ENCODE measurements at regions not wholly inside any gene's neighbourhood (a gene's known extent, or its start where the extent isn't known, plus 50 kb on each side); places are given as distances from the start of the nearest gene placed in this dataset.

DNA sequence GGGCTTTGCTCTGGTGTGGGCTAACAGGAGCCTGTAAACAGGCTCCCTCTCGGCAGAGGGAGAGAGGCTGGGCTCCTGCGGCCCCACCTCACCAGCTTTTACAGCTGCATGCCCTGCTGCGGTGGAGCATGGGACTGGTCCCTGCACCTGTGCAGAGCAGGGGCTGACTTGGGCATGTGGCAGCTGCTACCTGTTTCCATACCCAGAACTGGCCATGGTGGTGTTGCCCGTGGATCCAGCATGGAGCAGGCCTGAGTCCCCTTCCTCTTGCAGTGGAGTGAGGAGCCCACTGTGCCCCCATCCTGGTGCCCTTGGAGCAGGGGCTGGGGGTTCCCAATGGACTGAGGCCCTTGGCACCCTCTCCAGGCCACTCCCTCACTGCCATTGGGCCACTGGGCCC lies 91.9 kb upstream of the MGMT start:
- Mint-ChIP-seq H3K9me3 (no peaks in the 10 kb centered on the region), H3K4me3 (no peak overlapping the region), H3K36me3 (no peaks in the 10 kb centered on the region), H3K4me1 (no peaks in the 10 kb centered on the region), H3K27ac (no peak overlapping the region), H3K27me3 (ENCODE audit: insufficient read depth, low read depth) (peaks cover 4% of the 10 kb centered on the region)
- no peak overlapping the region for H3K27ac ChIP-seq
- no peaks in the 10 kb centered on the region for H3F3A ChIP-seq (ENCODE audit: low read depth)
- TF ChIP-seq EZH2phosphoT487 (IDR thresholded peaks at IDR 0.05) (no peak), EZH2 (IDR thresholded peaks at IDR 0.05) (no peak)
- H3K27me3 ChIP-seq = no peaks in the 10 kb centered on the region
- H3K9me3 ChIP-seq (ENCODE audit: low read depth) = no peaks in the 10 kb centered on the region
- no peaks in the 10 kb centered on the region for H4K20me1 ChIP-seq (ENCODE audit: low read depth)
- no peaks in the 10 kb centered on the region for H3K79me2 ChIP-seq (ENCODE audit: low read depth)
- H3K9ac ChIP-seq = no peak overlapping the region
- H3K4me3 ChIP-seq = no peak overlapping the region
- H3K36me3 ChIP-seq = no peaks in the 10 kb centered on the region
- H2AFZ ChIP-seq (replicated peaks) = no peak overlapping the region
- no peak overlapping the region for H3K4me2 ChIP-seq
- DNase-seq (ENCODE audit: low spot score) = no peak
- H3K4me1 ChIP-seq = no peaks in the 10 kb centered on the region

- Histone ChIP-seq H3K9me3 (ENCODE audit: low read depth) (no peaks in the 10 kb centered on the region), H2AFZ (replicated peaks) (no peak overlapping the region), H3K79me2 (ENCODE audit: low read depth) (no peaks in the 10 kb centered on the region), H3K27me3 (no peaks in the 10 kb centered on the region), H3K4me2 (no peak overlapping the region), H3K36me3 (no peaks in the 10 kb centered on the region), H3K4me3 (no peak overlapping the region), H3K4me1 (no peaks in the 10 kb centered on the region), H3K9ac (no peak overlapping the region), H4K20me1 (ENCODE audit: low read depth) (no peaks in the 10 kb centered on the region), H3K27ac (no peak overlapping the region), H3F3A (ENCODE audit: low read depth) (no peaks in the 10 kb centered on the region)
- Mint-ChIP-seq H3K4me1 (no peaks in the 10 kb centered on the region), H3K36me3 (no peaks in the 10 kb centered on the region), H3K27me3 (ENCODE audit: insufficient read depth, low read depth) (peaks cover 4% of the 10 kb centered on the region), H3K4me3 (no peak overlapping the region), H3K27ac (no peak overlapping the region), H3K9me3 (no peaks in the 10 kb centered on the region)
- TF ChIP-seq, protein P1, sequence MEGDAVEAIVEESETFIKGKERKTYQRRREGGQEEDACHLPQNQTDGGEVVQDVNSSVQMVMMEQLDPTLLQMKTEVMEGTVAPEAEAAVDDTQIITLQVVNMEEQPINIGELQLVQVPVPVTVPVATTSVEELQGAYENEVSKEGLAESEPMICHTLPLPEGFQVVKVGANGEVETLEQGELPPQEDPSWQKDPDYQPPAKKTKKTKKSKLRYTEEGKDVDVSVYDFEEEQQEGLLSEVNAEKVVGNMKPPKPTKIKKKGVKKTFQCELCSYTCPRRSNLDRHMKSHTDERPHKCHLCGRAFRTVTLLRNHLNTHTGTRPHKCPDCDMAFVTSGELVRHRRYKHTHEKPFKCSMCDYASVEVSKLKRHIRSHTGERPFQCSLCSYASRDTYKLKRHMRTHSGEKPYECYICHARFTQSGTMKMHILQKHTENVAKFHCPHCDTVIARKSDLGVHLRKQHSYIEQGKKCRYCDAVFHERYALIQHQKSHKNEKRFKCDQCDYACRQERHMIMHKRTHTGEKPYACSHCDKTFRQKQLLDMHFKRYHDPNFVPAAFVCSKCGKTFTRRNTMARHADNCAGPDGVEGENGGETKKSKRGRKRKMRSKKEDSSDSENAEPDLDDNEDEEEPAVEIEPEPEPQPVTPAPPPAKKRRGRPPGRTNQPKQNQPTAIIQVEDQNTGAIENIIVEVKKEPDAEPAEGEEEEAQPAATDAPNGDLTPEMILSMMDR (IDR thresholded peaks at IDR 0.05) = no peak
- no peak for TF ChIP-seq EZH2phosphoT487 (IDR thresholded peaks at IDR 0.05)
- TF ChIP-seq EZH2 (IDR thresholded peaks at IDR 0.05) = no peak
- DNase-seq (ENCODE audit: low spot score) = no peak
These were observed 91.1 kb upstream of the MGMT start for GRCh38 chr10:129375912-129376311.

DNA sequence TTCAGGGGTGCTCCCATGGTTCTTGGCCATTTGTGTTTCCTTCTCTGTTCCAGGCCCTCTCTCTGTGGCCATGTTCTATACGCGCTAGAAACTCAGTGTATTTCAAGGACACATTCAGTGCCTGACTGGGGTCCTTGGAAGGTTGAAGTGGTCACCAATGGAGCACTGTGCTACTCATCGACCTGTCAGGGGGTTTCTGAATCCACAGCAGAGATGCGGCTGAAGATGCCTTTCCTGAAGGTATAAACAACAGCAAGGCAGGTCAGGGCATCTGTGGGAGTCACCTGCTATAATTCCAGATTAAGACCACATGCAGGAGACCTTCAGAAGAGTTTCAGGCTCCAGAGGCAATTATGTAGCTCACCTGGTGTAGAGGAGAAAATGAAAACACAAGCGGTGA lies 86.8 kb upstream of the MGMT start:
- DNase-seq (ENCODE audit: low spot score) = no peak
- TF ChIP-seq EZH2phosphoT487 (IDR thresholded peaks at IDR 0.05) (no peak), EZH2 (IDR thresholded peaks at IDR 0.05) (no peak)
- TF ChIP-seq, protein P1 (IDR thresholded peaks at IDR 0.05) = no peak
- Mint-ChIP-seq H3K27ac (no peak overlapping the region), H3K9me3 (peaks cover 3% of the 10 kb centered on the region), H3K27me3 (ENCODE audit: insufficient read depth, low read depth) (peaks cover 2% of the 10 kb centered on the region), H3K4me3 (no peak overlapping the region), H3K36me3 (no peaks in the 10 kb centered on the region), H3K4me1 (peaks cover under 1% of the 10 kb centered on the region)
- Histone ChIP-seq H3F3A (ENCODE audit: low read depth) (no peaks in the 10 kb centered on the region), H3K4me2 (no peak overlapping the region), H3K36me3 (no peaks in the 10 kb centered on the region), H3K79me2 (ENCODE audit: low read depth) (no peaks in the 10 kb centered on the region), H3K27me3 (no peaks in the 10 kb centered on the region), H3K27ac (no peak overlapping the region), H4K20me1 (ENCODE audit: low read depth) (no peaks in the 10 kb centered on the region), H3K4me3 (no peak overlapping the region), H3K9ac (no peak overlapping the region), H3K4me1 (no peaks in the 10 kb centered on the region), H3K9me3 (ENCODE audit: low read depth) (no peaks in the 10 kb centered on the region), H2AFZ (replicated peaks) (no peak overlapping the region)

GRCh38 chr10:129381741-129382140 lies 85.3 kb upstream of the MGMT start:
- Histone ChIP-seq H3K9me3 (ENCODE audit: low read depth) (no peaks in the 10 kb centered on the region), H4K20me1 (ENCODE audit: low read depth) (no peaks in the 10 kb centered on the region), H3K4me1 (no peaks in the 10 kb centered on the region), H3K4me2 (no peak overlapping the region), H3K9ac (no peak overlapping the region), H3K79me2 (ENCODE audit: low read depth) (no peaks in the 10 kb centered on the region), H3K27me3 (no peaks in the 10 kb centered on the region), H3F3A (ENCODE audit: low read depth) (no peaks in the 10 kb centered on the region), H2AFZ (replicated peaks) (no peak overlapping the region), H3K36me3 (no peaks in the 10 kb centered on the region), H3K27ac (no peak overlapping the region), H3K4me3 (no peak overlapping the region)
- Mint-ChIP-seq H3K27ac (no peak overlapping the region), H3K27me3 (ENCODE audit: insufficient read depth, low read depth) (no peaks in the 10 kb centered on the region), H3K4me3 (no peak overlapping the region), H3K4me1 (peaks cover 3% of the 10 kb centered on the region), H3K36me3 (no peaks in the 10 kb centered on the region), H3K9me3 (peaks cover 3% of the 10 kb centered on the region)
- TF ChIP-seq EZH2phosphoT487 (IDR thresholded peaks at IDR 0.05) (no peak), EZH2 (IDR thresholded peaks at IDR 0.05) (no peak)
- TF ChIP-seq, protein P1 (IDR thresholded peaks at IDR 0.05) = no peak
- DNase-seq (ENCODE audit: low spot score) = no peak
